Osteocyte (in vitro differentiated cells): ENCODE measurements at regions not wholly inside any gene's neighbourhood (a gene's known extent, or its start where the extent isn't known, plus 50 kb on each side); places are given as distances from the start of the nearest gene placed in this dataset.

ENCODE experiments used
- DNase-seq: peaks from one replicate; pipeline ENCODE4 v3.0.0; 2021; ENCODE audit warnings: mixed read lengths; ENCODE audit not compliant: unreplicated experiment; ENCODE audit errors: extremely low spot score
- H3K27ac Mint-ChIP-seq: one replicate; pipeline ENCODE4 v1.8.0; 2021; ENCODE audit warnings: mild to moderate bottlenecking, mixed read lengths; ENCODE audit not compliant: unreplicated experiment
- H3K27me3 Mint-ChIP-seq: one replicate; pipeline ENCODE4 v1.8.0; 2021; ENCODE audit warnings: mixed read lengths; ENCODE audit not compliant: unreplicated experiment
- H3K36me3 Mint-ChIP-seq: one replicate; pipeline ENCODE4 v1.8.0; 2021; ENCODE audit warnings: mixed read lengths; ENCODE audit not compliant: unreplicated experiment
- H3K4me1 Mint-ChIP-seq: one replicate; pipeline ENCODE4 v1.8.0; 2021; ENCODE audit warnings: mixed read lengths; ENCODE audit not compliant: unreplicated experiment
- H3K4me3 Mint-ChIP-seq: one replicate; pipeline ENCODE4 v1.8.0; 2021; ENCODE audit warnings: mild to moderate bottlenecking, moderate library complexity, mixed read lengths; ENCODE audit not compliant: unreplicated experiment
- H3K9me3 Mint-ChIP-seq: one replicate; pipeline ENCODE4 v1.8.0; 2021; ENCODE audit warnings: mixed read lengths; ENCODE audit not compliant: unreplicated experiment
- CTCF ChIP-seq: fragments of 200-600 bp; sonication (generic); IDR thresholded peaks from 2 replicates; pipeline ENCODE4 v1.5.0; 2021; ENCODE audit warnings: antibody characterized with exemption, mild to moderate bottlenecking, moderate library complexity

GRCh38 chr5:79878136-79878679 lies 112.9 kb downstream of the MTX3 start:
- H3K36me3 Mint-ChIP-seq = no peaks in the 10 kb centered on the region
- H3K9me3 Mint-ChIP-seq = no peaks in the 10 kb centered on the region
- no peak overlapping the region for H3K27ac Mint-ChIP-seq
- no peak for TF ChIP-seq CTCF
- no peaks in the 10 kb centered on the region for H3K4me1 Mint-ChIP-seq
- no peak for DNase-seq
- H3K4me3 Mint-ChIP-seq = no peak overlapping the region
- H3K27me3 Mint-ChIP-seq = peaks cover 15% of the 10 kb centered on the region

GRCh38 chr5:79876456-79876855 lies 114.6 kb downstream of the MTX3 start:
- no peak overlapping the region for H3K4me3 Mint-ChIP-seq
- no peaks in the 10 kb centered on the region for H3K9me3 Mint-ChIP-seq
- no peak overlapping the region for H3K27ac Mint-ChIP-seq
- peaks cover 10% of the 10 kb centered on the region for H3K27me3 Mint-ChIP-seq
- H3K36me3 Mint-ChIP-seq = no peaks in the 10 kb centered on the region
- TF ChIP-seq CTCF = no peak
- no peaks in the 10 kb centered on the region for H3K4me1 Mint-ChIP-seq
- DNase-seq = no peak

GRCh38 chr5:79875230-79875629 lies 115.8 kb downstream of the MTX3 start:
- H3K4me3 Mint-ChIP-seq = no peak overlapping the region
- H3K27ac Mint-ChIP-seq = no peak overlapping the region
- no peak for TF ChIP-seq CTCF
- peaks cover 14% of the 10 kb centered on the region for H3K27me3 Mint-ChIP-seq
- DNase-seq = no peak
- no peaks in the 10 kb centered on the region for H3K4me1 Mint-ChIP-seq
- no peaks in the 10 kb centered on the region for H3K36me3 Mint-ChIP-seq
- H3K9me3 Mint-ChIP-seq = no peaks in the 10 kb centered on the region

DNA sequence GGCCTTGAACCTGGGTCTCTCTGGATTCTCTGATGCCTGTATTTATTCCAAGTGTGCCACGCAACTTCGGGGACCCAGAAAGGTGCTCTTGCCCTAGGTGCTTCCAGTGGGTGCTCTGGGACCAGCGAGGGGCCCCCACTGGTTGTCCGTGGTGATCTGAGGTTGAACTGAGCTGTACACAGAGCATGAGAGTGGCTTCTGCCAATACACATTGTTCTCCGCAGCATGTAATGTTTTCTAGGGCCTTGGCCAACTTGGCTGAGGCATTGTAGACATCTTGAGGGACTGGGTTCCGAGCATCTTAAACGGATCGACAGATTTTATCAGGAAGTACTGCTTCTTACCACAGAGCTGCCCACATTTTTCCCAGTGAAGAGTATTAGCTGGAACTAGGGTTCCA lies 117.9 kb downstream of the MTX3 start:
- Mint-ChIP-seq H3K27me3 (peaks cover 18% of the 10 kb centered on the region), H3K4me3 (no peak overlapping the region), H3K9me3 (no peaks in the 10 kb centered on the region), H3K27ac (no peak overlapping the region), H3K4me1 (no peaks in the 10 kb centered on the region), H3K36me3 (no peaks in the 10 kb centered on the region)
- TF ChIP-seq CTCF = no peak
- DNase-seq = no peak

DNA sequence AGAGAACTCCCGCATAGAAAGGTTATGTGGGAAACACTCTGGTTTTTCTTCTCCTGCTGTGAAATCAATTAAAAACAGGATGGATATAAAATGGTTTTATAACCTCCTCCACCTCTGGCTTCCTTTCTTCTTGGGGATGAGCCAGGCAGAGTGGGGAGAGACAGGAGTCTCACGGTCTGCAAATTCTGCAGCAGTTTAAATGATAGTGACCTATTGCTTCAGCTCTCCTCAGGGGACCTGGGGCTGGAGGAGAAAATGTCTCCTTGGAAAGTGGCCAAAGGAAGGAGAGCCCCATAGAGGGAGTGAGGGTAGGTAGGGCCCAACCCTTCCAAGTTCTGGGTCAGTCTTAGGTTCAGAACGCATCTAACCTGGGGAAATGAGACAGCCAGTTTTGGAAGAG lies 118.8 kb downstream of the MTX3 start:
- Mint-ChIP-seq H3K9me3 (no peaks in the 10 kb centered on the region), H3K27ac (no peak overlapping the region), H3K4me1 (no peaks in the 10 kb centered on the region), H3K36me3 (no peaks in the 10 kb centered on the region), H3K4me3 (no peak overlapping the region), H3K27me3 (peaks cover 22% of the 10 kb centered on the region)
- TF ChIP-seq CTCF = no peak
- DNase-seq = no peak
